Right cardiac atrium (tissue), 5 donors: ENCODE measurements at regions not wholly inside any gene's neighbourhood (a gene's known extent, or its start where the extent isn't known, plus 50 kb on each side); places are given as distances from the start of the nearest gene placed in this dataset.
"Not testable (repeated sequence)": the region's sequence is repeated elsewhere in the genome, so short reads cannot be mapped to it uniquely, and the experiment has no call there.

Source experiments
- ATAC-seq, 2 donors: fragments of 200-7000 bp; cut with Tn5 transposase; one replicate each; pipeline versions ENCODE4 v1.8.0 to v1.9.1; 2020; ENCODE audit warnings: moderate library complexity in 2 of 2, mild to moderate bottlenecking in 1 of 2
- DNase-seq, 3 donors: peaks; one replicate each; pipeline ENCODE4 v3.0.0-alpha.2; 2020
- H3K27ac ChIP-seq: one replicate; pipeline ENCODE4 v1.5.1; 2013; ENCODE audit warnings: mild to moderate bottlenecking, low read length, control low read depth, moderate library complexity
- H3K27me3 ChIP-seq: one replicate; pipeline ENCODE4 v1.6.1; 2013; ENCODE audit not compliant: control insufficient read depth, insufficient read depth
- H3K4me1 ChIP-seq: one replicate; pipeline ENCODE4 v1.6.1; 2013; ENCODE audit warnings: low read length; ENCODE audit not compliant: control insufficient read depth, insufficient read depth
- H3K4me3 ChIP-seq: one replicate; pipeline ENCODE4 v1.5.1; 2013; ENCODE audit warnings: low read length, control low read depth
- H3K9me3 ChIP-seq: one replicate; pipeline ENCODE4 v1.6.1; 2013; ENCODE audit warnings: low read length; ENCODE audit not compliant: control insufficient read depth
- WGBS: extraction: QIAGEN DNeasy Blood & Tissue Kit; methylation state at CpG from one replicate; pipeline ENCODE4 v1.1.7; 2013; 5-methylcytosine and 5-hydroxymethylcytosine counted together
- intact Hi-C, 4 donors: fragments of 100-400 bp; cut with DNase I; formaldehyde crosslinking; loops; one replicate each; pipeline versions ENCODE4 v1.11.0 to v1.14.0; 2022 to 2023
- donor health status: healthy with polysubstance abuse.
- donor health status: DM: no; HTN: yes; CAD: no.
- donor health status: DM: no; HTN: no; CAD: no.
- donor health status: DM: no; HTN: yes; CAD: no; lungs with severe emphysema.
- donor health status: DM: yes; HTN: yes; CAD: no.

DNA sequence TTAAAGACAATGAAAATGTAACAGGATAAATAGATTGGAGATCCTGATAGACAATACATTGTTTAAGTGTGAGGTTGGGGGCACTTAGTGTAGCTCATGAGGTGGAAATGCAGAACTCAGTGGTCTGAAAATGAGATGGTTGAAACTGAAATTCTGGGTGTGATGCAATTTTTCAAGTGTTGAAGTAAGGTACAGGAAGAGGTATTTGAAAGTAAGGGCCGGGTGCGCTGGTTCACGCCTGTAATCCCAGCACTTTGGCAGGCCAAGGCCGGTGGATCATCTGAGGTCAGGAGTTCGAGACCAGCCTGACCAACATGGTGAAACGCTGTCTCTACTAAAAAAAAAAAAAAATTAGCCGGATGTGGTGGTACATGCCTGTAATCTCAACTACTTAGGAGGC, 113.0 kb downstream of the UFM1 start:
- ATAC-seq (no peak), DNase-seq (no peak)
- H3K27ac ChIP-seq = no peak overlapping the region
- no peaks in the 10 kb centered on the region for H3K4me1 ChIP-seq
- intact Hi-C loops = no loop called here
- H3K9me3 ChIP-seq = no peaks in the 10 kb centered on the region
- 89% methylated on average over 7 of the region's 7 CpGs for WGBS
- H3K27me3 ChIP-seq = no peaks in the 10 kb centered on the region
- H3K4me3 ChIP-seq = no peak overlapping the region

DNA sequence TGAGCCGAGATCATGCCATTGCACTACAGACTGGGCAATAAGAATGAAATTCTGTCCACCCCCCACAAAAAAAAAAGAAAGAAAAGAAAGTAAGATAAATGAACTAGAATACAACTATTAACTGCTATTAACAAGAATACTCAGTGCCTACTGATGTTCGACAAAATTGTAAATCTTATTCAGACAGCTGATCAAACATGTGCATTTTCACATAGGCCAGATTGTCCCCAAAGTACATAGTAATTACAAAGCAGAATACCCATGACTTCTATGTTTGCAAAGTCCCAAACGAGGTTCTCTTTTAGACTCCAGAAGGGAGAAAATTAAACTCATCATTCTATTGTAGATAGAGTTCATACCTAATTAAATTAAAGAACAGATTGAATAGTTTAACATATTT, 113.4 kb downstream of the UFM1 start:
- Histone ChIP-seq H3K27me3 (no peaks in the 10 kb centered on the region), H3K9me3 (no peaks in the 10 kb centered on the region), H3K27ac (no peak overlapping the region), H3K4me3 (no peak overlapping the region), H3K4me1 (no peaks in the 10 kb centered on the region)
- no peak for ATAC-seq
- 79% methylated on average over 3 of the region's 3 CpGs for WGBS
- intact Hi-C loops = no loop called here
- DNase-seq = no peak

- peak in 1 of 3 donors; percentile 18 for DNase-seq
- ATAC-seq, H3K27ac ChIP-seq, H3K9me3 ChIP-seq, H3K4me3 ChIP-seq, H3K27me3 ChIP-seq, H3K4me1 ChIP-seq, intact Hi-C loops: not testable (repeated sequence)
- 93% methylated on average over 32 of the region's 34 CpGs for WGBS
Observed at GRCh38 chr13:38472411-38472810, 122.8 kb downstream of the UFM1 start.

- WGBS = 94% methylated on average over 5 of the region's 5 CpGs
- no peak for ATAC-seq
- H3K9me3 ChIP-seq = no peaks in the 10 kb centered on the region
- intact Hi-C loops = no loop called here
- H3K27me3 ChIP-seq = no peaks in the 10 kb centered on the region
- no peaks in the 10 kb centered on the region for H3K4me1 ChIP-seq
- no peak overlapping the region for H3K27ac ChIP-seq
- H3K4me3 ChIP-seq = no peak overlapping the region
- no peak for DNase-seq
Observed at GRCh38 chr13:38473305-38473704, 123.7 kb downstream of the UFM1 start.

DNA sequence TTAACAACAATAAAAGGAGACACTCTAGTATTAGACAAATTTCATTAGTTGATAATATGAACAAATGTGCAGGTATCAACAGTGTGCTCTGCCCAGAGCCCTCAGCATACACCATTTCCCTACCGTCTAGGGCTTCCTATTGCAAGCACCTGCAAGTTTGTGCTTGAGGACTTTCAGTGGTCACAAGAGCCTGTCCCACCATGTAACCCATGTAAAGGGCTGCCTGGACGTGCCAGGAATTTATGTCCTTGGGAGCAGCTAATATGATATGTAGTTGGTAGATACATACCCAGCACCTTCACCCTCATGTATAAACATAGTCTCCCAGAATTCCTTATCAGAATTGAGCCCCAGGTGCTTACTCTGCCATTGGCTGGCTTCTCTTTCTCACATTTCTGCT, 128.0 kb downstream of the UFM1 start:
- no peak overlapping the region for H3K27ac ChIP-seq
- intact Hi-C loops = no loop called here
- no peaks in the 10 kb centered on the region for H3K9me3 ChIP-seq
- no peaks in the 10 kb centered on the region for H3K27me3 ChIP-seq
- H3K4me1 ChIP-seq = no peaks in the 10 kb centered on the region
- DNase-seq = no peak
- no peak for ATAC-seq
- H3K4me3 ChIP-seq = no peak overlapping the region
- 83% methylated on average over 2 of the region's 2 CpGs for WGBS

- Histone ChIP-seq H3K4me1 (no peaks in the 10 kb centered on the region), H3K27ac (no peak overlapping the region), H3K4me3 (no peak overlapping the region), H3K27me3 (no peaks in the 10 kb centered on the region), H3K9me3 (no peaks in the 10 kb centered on the region)
- 55% methylated on average over 1 of the region's 1 CpG for WGBS
- ATAC-seq (no peak), DNase-seq (no peak)
- intact Hi-C loops = no loop called here
Observed at GRCh38 chr13:38483623-38484022, 134.0 kb downstream of the UFM1 start.

DNA sequence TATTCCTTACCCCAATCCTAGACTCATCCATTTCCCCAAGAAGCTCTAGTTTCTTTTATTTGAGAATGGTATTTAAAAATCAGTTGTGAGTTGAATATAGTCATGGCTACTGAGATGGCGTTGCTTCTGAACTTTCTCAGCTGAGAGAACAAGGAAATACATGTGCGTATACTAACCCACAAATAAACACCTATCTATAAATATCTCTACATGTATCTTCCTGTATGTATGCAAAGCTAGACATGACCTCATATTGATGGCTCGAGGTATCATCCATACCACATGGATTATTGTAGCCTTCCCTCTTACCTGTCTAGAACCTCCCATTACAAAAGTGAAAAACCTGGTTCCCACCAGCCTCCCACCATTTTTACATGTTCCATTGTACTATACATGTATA, 141.0 kb downstream of the UFM1 start:
- peaks cover 1% of the 10 kb centered on the region for H3K4me1 ChIP-seq
- DNase-seq (no peak), ATAC-seq (no peak)
- no peak overlapping the region for H3K4me3 ChIP-seq
- 60% methylated on average over 3 of the region's 3 CpGs for WGBS
- no peaks in the 10 kb centered on the region for H3K9me3 ChIP-seq
- intact Hi-C loops = no loop called here
- H3K27ac ChIP-seq = no peak overlapping the region
- H3K27me3 ChIP-seq = no peaks in the 10 kb centered on the region

DNA sequence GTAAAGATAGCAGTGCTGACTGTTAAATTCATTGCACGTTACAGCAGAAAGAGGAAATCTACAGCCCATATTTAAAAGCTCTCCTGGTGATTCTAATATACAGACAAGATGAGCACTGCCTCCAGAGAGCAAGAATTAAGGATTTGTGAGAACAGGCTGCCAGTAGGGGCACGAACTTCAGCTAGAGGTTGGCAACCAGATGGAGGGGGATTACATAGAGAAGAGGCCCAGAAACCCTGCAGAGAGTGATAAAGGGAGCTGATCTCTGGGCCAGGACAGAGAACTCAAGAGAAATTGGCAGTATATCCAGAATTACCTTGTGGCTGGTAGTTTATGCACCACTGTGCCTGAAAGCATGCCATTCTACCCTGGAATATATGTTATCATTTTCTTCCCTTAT, 144.8 kb downstream of the UFM1 start:
- WGBS = 56% methylated on average over 2 of the region's 2 CpGs
- no peak for ATAC-seq
- no peaks in the 10 kb centered on the region for H3K9me3 ChIP-seq

DNA sequence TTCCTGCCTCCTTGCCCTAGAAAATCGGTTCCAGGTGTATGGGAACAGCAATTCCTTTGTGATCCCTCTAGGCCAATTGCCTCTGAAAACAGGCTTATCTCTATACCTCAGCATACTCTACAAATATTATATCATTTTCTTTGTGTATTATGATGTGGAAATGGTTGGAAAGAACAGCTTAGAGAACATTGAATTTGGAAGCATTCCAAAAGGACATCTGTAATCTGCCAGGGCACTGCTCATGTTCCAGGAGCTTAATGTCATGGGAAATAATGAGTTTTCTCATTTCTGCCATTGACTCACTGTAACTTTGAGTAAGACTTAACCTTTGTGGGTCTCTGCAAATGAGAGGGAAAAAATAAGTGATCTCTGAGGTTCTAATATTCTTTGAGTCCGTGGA, 147.3 kb downstream of the UFM1 start:
- DNase-seq (no peak), ATAC-seq (no peak)
- no peak overlapping the region for H3K4me3 ChIP-seq
- H3K4me1 ChIP-seq = peaks cover 1% of the 10 kb centered on the region
- intact Hi-C loops = no loop called here
- 58% methylated on average over 2 of the region's 2 CpGs for WGBS
- no peak overlapping the region for H3K27ac ChIP-seq
- H3K27me3 ChIP-seq = no peaks in the 10 kb centered on the region
- no peaks in the 10 kb centered on the region for H3K9me3 ChIP-seq

More for the DNA sequence above, 144.8 kb downstream of the UFM1 start:
- intact Hi-C loops = no loop called here
- Histone ChIP-seq H3K27me3 (no peaks in the 10 kb centered on the region), H3K4me1 (peaks cover 1% of the 10 kb centered on the region), H3K27ac (no peak overlapping the region), H3K4me3 (no peak overlapping the region)
- no peak for DNase-seq

DNA sequence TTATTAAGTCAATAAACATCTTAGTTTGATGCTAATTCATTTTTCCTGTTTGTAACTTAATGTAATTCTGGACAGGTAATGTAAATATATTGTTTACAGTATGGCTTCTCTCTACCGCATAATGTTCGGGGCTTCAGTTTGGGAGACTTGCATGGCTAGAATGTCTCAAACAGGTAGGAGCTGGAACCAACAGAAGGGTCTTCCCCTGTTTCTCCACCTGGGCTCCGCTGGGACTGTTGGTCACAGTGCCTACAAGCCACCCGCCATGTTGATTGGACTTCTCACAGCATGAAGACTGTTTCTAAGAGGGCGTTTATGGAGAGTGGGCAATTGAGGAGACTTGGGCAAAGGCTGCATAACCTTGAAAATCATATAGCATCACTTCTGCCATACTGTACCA, 148.6 kb downstream of the UFM1 start:
- 89% methylated on average over 5 of the region's 5 CpGs for WGBS

GRCh38 chr13:38514575-38514974, 164.9 kb downstream of the UFM1 start:
- intact Hi-C loops = no loop called here
- H3K4me3 ChIP-seq = no peak overlapping the region
- H3K4me1 ChIP-seq = no peaks in the 10 kb centered on the region
- DNase-seq (no peak), ATAC-seq (no peak)
- H3K27me3 ChIP-seq = no peaks in the 10 kb centered on the region
- H3K9me3 ChIP-seq = no peaks in the 10 kb centered on the region
- WGBS = 67% methylated on average over 1 of the region's 1 CpG
- H3K27ac ChIP-seq = no peak overlapping the region

More for the DNA sequence above, 148.6 kb downstream of the UFM1 start:
- no peak overlapping the region for H3K27ac ChIP-seq
- H3K9me3 ChIP-seq = no peaks in the 10 kb centered on the region
- DNase-seq (no peak), ATAC-seq (no peak)
- H3K4me3 ChIP-seq = no peak overlapping the region
- H3K4me1 ChIP-seq = peaks cover 1% of the 10 kb centered on the region
- H3K27me3 ChIP-seq = no peaks in the 10 kb centered on the region
- intact Hi-C loops = no loop called here

- H3K27ac ChIP-seq = no peak overlapping the region
- no peaks in the 10 kb centered on the region for H3K4me1 ChIP-seq
- intact Hi-C loops = no loop called here
- no peaks in the 10 kb centered on the region for H3K27me3 ChIP-seq
- 87% methylated on average over 4 of the region's 4 CpGs for WGBS
- H3K4me3 ChIP-seq = no peak overlapping the region
- no peaks in the 10 kb centered on the region for H3K9me3 ChIP-seq
- DNase-seq (no peak), ATAC-seq (no peak)
Observed at GRCh38 chr13:38518328-38518727, 168.5 kb upstream of the FREM2 start.
